ENCODE measurements at regions not wholly inside any gene's neighbourhood (a gene's known extent, or its start where the extent isn't known, plus 50 kb on each side); places are given as distances from the start of the nearest gene placed in this dataset.

- WGBS, 2 donors = 57 to 80% methylated on average over 3 of the region's 3 CpGs
- TF ChIP-seq CTCF (IDR thresholded peaks at IDR 0.05) (no peak), POLR2A (IDR thresholded peaks at IDR 0.05) (no peak)
- H3K4me1 ChIP-seq = peaks cover 9% of the 10 kb centered on the region
- intact Hi-C loops (cut with DNase I) = no loop called here
- no peak overlapping the region for H3K4me3 ChIP-seq
- ATAC-seq = no peak
- H3K27me3 ChIP-seq = no peaks in the 10 kb centered on the region
- H3K27ac ChIP-seq = no peak overlapping the region
- DNase-seq = no peak
- no peaks in the 10 kb centered on the region for H3K9me3 ChIP-seq
- no peaks in the 10 kb centered on the region for H3K36me3 ChIP-seq (replicated peaks in 1 of 2; ENCODE audit: insufficient read depth in 1 of 2, low read depth in 2 of 2)
Measured at GRCh38 chr5:111676926-111677415, 80.0 kb downstream of the NREP start.

GRCh38 chr5:111676466-111676865, 80.5 kb downstream of the NREP start:
- DNase-seq (no peak), ATAC-seq (no peak)
- intact Hi-C loops (cut with DNase I) = no loop called here
- H3K27me3 ChIP-seq = no peaks in the 10 kb centered on the region
- no peak overlapping the region for H3K4me3 ChIP-seq
- H3K27ac ChIP-seq = no peak overlapping the region
- peaks cover 9% of the 10 kb centered on the region for H3K4me1 ChIP-seq
- TF ChIP-seq POLR2A (IDR thresholded peaks at IDR 0.05) (no peak), CTCF (IDR thresholded peaks at IDR 0.05) (no peak)
- H3K9me3 ChIP-seq = no peaks in the 10 kb centered on the region
- 39 to 55% methylated on average over 1 of the region's 1 CpG for WGBS, 2 donors
- H3K36me3 ChIP-seq (replicated peaks in 1 of 2; ENCODE audit: insufficient read depth in 1 of 2, low read depth in 2 of 2) = no peaks in the 10 kb centered on the region

- no peak for DNase-seq
- no peaks in the 10 kb centered on the region for H3K4me1 ChIP-seq
- no peak overlapping the region for H3K4me3 ChIP-seq
- no peak overlapping the region for H3K27ac ChIP-seq
- 81 to 84% methylated on average over 2 of the region's 2 CpGs for WGBS, 2 donors
- H3K9me3 ChIP-seq = no peaks in the 10 kb centered on the region
- no peaks in the 10 kb centered on the region for H3K27me3 ChIP-seq
- no peaks in the 10 kb centered on the region for H3K36me3 ChIP-seq (replicated peaks in 1 of 2; ENCODE audit: insufficient read depth in 1 of 2, low read depth in 2 of 2)
- TF ChIP-seq CTCF (IDR thresholded peaks at IDR 0.05) = no peak
- no peak for TF ChIP-seq POLR2A (IDR thresholded peaks at IDR 0.05)
- intact Hi-C loops (cut with DNase I) = no loop called here
- ATAC-seq = no peak
Measured at GRCh38 chr5:111675201-111675934, 81.6 kb downstream of the NREP start.

GRCh38 chr5:111673891-111674626, 82.9 kb downstream of the NREP start:
- no peak for TF ChIP-seq CTCF (IDR thresholded peaks at IDR 0.05)
- TF ChIP-seq POLR2A (IDR thresholded peaks at IDR 0.05) = no peak
- ATAC-seq (no peak), DNase-seq (no peak)
- H3K4me3 ChIP-seq = no peak overlapping the region
- H3K36me3 ChIP-seq (replicated peaks in 1 of 2; ENCODE audit: insufficient read depth in 1 of 2, low read depth in 2 of 2) = no peaks in the 10 kb centered on the region
- no peaks in the 10 kb centered on the region for H3K9me3 ChIP-seq
- H3K27ac ChIP-seq = no peak overlapping the region
- no peaks in the 10 kb centered on the region for H3K4me1 ChIP-seq
- intact Hi-C loops (cut with DNase I) = no loop called here
- H3K27me3 ChIP-seq = no peaks in the 10 kb centered on the region
- 72 to 73% methylated on average over 10 of the region's 10 CpGs for WGBS, 2 donors
